ENCODE measurements at regions not wholly inside any gene's neighbourhood (a gene's known extent, or its start where the extent isn't known, plus 50 kb on each side); places are given as distances from the start of the nearest gene placed in this dataset.

GRCh38 chr3:6142707-6143106, 718.2 kb upstream of the GRM7 start:
- H3K4me1 Mint-ChIP-seq (ENCODE audit: low read depth, unreplicated experiment), result no peaks in the 10 kb centered on the region
- TF ChIP-seq EZH2 (IDR thresholded peaks at IDR 0.05; ENCODE audit: insufficient read depth, low read length), result no peak
- no peak for TF ChIP-seq CTCF (IDR thresholded peaks at IDR 0.05; ENCODE audit: insufficient read depth, low read depth, low read length)

GRCh38 chr3:6147883-6148282, 713.0 kb upstream of the GRM7 start:
- H4K20me1 ChIP-seq (ENCODE audit: insufficient read depth, low read length), result no peaks in the 10 kb centered on the region
- H3K4me2 ChIP-seq (ENCODE audit: low read length), result no peak overlapping the region
- H3K9ac ChIP-seq (ENCODE audit: low read length), result no peak overlapping the region
- no peaks in the 10 kb centered on the region for H3K4me1 Mint-ChIP-seq (ENCODE audit: low read depth, unreplicated experiment)
- no peaks in the 10 kb centered on the region for H3K36me3 ChIP-seq (ENCODE audit: insufficient read depth, low read length)
- H3K27ac Mint-ChIP-seq (ENCODE audit: unreplicated experiment), result no peak overlapping the region
- H3K27me3 ChIP-seq (ENCODE audit: insufficient read depth, low read length), result no peaks in the 10 kb centered on the region
- H3K4me3 ChIP-seq (ENCODE audit: insufficient read depth, low read depth, low read length), result no peak overlapping the region
- no peaks in the 10 kb centered on the region for H3K4me1 ChIP-seq (ENCODE audit: insufficient read depth, low read length)
- H2AFZ ChIP-seq (ENCODE audit: low read depth, low read length), result no peak overlapping the region
- FAIRE-seq (no peak), DNase-seq (ENCODE audit: low read depth) (no peak)
- H3K27ac ChIP-seq (ENCODE audit: low read depth, low read length), result no peak overlapping the region
- H3K9me3 ChIP-seq (ENCODE audit: insufficient read depth, low read depth, low read length), result no peaks in the 10 kb centered on the region
- H3K9me3 Mint-ChIP-seq (ENCODE audit: unreplicated experiment), result peaks cover 2% of the 10 kb centered on the region
- no peaks in the 10 kb centered on the region for H3K27me3 Mint-ChIP-seq (ENCODE audit: low read depth, unreplicated experiment)
- H3K36me3 Mint-ChIP-seq (ENCODE audit: low read depth, unreplicated experiment), result no peaks in the 10 kb centered on the region
- no peak overlapping the region for H3K4me3 Mint-ChIP-seq (ENCODE audit: unreplicated experiment)
- TF ChIP-seq CTCF (IDR thresholded peaks at IDR 0.05; ENCODE audit: insufficient read depth, low read depth, low read length) (no peak), EZH2 (IDR thresholded peaks at IDR 0.05; ENCODE audit: insufficient read depth, low read length) (no peak)
- H3K79me2 ChIP-seq (ENCODE audit: insufficient read depth, low read length), result no peaks in the 10 kb centered on the region

More at GRCh38 chr3:6142707-6143106, 718.2 kb upstream of the GRM7 start:
- Mint-ChIP-seq H3K4me3 (ENCODE audit: unreplicated experiment) (no peak overlapping the region), H3K27me3 (ENCODE audit: low read depth, unreplicated experiment) (no peaks in the 10 kb centered on the region), H3K27ac (ENCODE audit: unreplicated experiment) (no peak overlapping the region), H3K36me3 (ENCODE audit: low read depth, unreplicated experiment) (no peaks in the 10 kb centered on the region), H3K9me3 (ENCODE audit: unreplicated experiment) (peaks cover 1% of the 10 kb centered on the region)
- no peaks in the 10 kb centered on the region for H3K4me1 ChIP-seq (ENCODE audit: insufficient read depth, low read length)
- no peak overlapping the region for H3K27ac ChIP-seq (ENCODE audit: low read depth, low read length)
- no peaks in the 10 kb centered on the region for H3K27me3 ChIP-seq (ENCODE audit: insufficient read depth, low read length)
- H3K79me2 ChIP-seq (ENCODE audit: insufficient read depth, low read length), result no peaks in the 10 kb centered on the region
- no peaks in the 10 kb centered on the region for H3K9me3 ChIP-seq (ENCODE audit: insufficient read depth, low read depth, low read length)
- no peak overlapping the region for H3K9ac ChIP-seq (ENCODE audit: low read length)
- no peak overlapping the region for H3K4me2 ChIP-seq (ENCODE audit: low read length)
- no peak overlapping the region for H3K4me3 ChIP-seq (ENCODE audit: insufficient read depth, low read depth, low read length)
- H4K20me1 ChIP-seq (ENCODE audit: insufficient read depth, low read length), result no peaks in the 10 kb centered on the region
- FAIRE-seq (no peak), DNase-seq (ENCODE audit: low read depth) (no peak)
- no peak overlapping the region for H2AFZ ChIP-seq (ENCODE audit: low read depth, low read length)
- H3K36me3 ChIP-seq (ENCODE audit: insufficient read depth, low read length), result no peaks in the 10 kb centered on the region

- no peaks in the 10 kb centered on the region for H3K4me1 ChIP-seq (ENCODE audit: insufficient read depth, low read length)
- Mint-ChIP-seq H3K4me3 (ENCODE audit: unreplicated experiment) (no peak overlapping the region), H3K27ac (ENCODE audit: unreplicated experiment) (no peak overlapping the region), H3K36me3 (ENCODE audit: low read depth, unreplicated experiment) (no peaks in the 10 kb centered on the region), H3K9me3 (ENCODE audit: unreplicated experiment) (peaks cover 2% of the 10 kb centered on the region), H3K4me1 (ENCODE audit: low read depth, unreplicated experiment) (no peaks in the 10 kb centered on the region), H3K27me3 (ENCODE audit: low read depth, unreplicated experiment) (no peaks in the 10 kb centered on the region)
- no peak overlapping the region for H2AFZ ChIP-seq (ENCODE audit: low read depth, low read length)
- no peak overlapping the region for H3K9ac ChIP-seq (ENCODE audit: low read length)
- FAIRE-seq, result no peak
- DNase-seq (ENCODE audit: low read depth), result no peak
- no peak overlapping the region for H3K4me3 ChIP-seq (ENCODE audit: insufficient read depth, low read depth, low read length)
- no peak overlapping the region for H3K27ac ChIP-seq (ENCODE audit: low read depth, low read length)
- no peaks in the 10 kb centered on the region for H3K27me3 ChIP-seq (ENCODE audit: insufficient read depth, low read length)
- no peaks in the 10 kb centered on the region for H3K79me2 ChIP-seq (ENCODE audit: insufficient read depth, low read length)
- H3K9me3 ChIP-seq (ENCODE audit: insufficient read depth, low read depth, low read length), result no peaks in the 10 kb centered on the region
- H3K4me2 ChIP-seq (ENCODE audit: low read length), result peak overlapping the region; percentile 12
- no peaks in the 10 kb centered on the region for H3K36me3 ChIP-seq (ENCODE audit: insufficient read depth, low read length)
- no peaks in the 10 kb centered on the region for H4K20me1 ChIP-seq (ENCODE audit: insufficient read depth, low read length)
- TF ChIP-seq CTCF (IDR thresholded peaks at IDR 0.05; ENCODE audit: insufficient read depth, low read depth, low read length) (no peak), EZH2 (IDR thresholded peaks at IDR 0.05; ENCODE audit: insufficient read depth, low read length) (no peak)
Measured at GRCh38 chr3:6155650-6156338, 705.1 kb upstream of the GRM7 start.
